A673 (cell line): ENCODE measurements at regions not wholly inside any gene's neighbourhood (a gene's known extent, or its start where the extent isn't known, plus 50 kb on each side); places are given as distances from the start of the nearest gene placed in this dataset.

ENCODE experiments used
- EZH2 ChIP-seq: fragments of 200-600 bp; sonication (generic); IDR thresholded peaks from 2 replicates; pipeline ENCODE4 v1.6.1; 2017; ENCODE audit warnings: borderline replicate concordance, low read depth, mild to moderate bottlenecking, mixed read lengths, antibody characterized with exemption, low read length; ENCODE audit not compliant: poor library complexity, severe bottlenecking
- TF ChIP-seq, protein P1 (sequence below): fragments of 300-800, 200-600 bp; sonication (generic); conservative IDR thresholded peaks from 2 replicates; pipeline ENCODE4 v1.5.1; 2017; ENCODE audit warnings: low read depth, mild to moderate bottlenecking, antibody characterized with exemption, low read length, moderate library complexity, mixed read lengths

GRCh38 chr10:106296750-106297392 is 867.6 kb downstream of the SORCS1 start:
- TF ChIP-seq, protein P1, sequence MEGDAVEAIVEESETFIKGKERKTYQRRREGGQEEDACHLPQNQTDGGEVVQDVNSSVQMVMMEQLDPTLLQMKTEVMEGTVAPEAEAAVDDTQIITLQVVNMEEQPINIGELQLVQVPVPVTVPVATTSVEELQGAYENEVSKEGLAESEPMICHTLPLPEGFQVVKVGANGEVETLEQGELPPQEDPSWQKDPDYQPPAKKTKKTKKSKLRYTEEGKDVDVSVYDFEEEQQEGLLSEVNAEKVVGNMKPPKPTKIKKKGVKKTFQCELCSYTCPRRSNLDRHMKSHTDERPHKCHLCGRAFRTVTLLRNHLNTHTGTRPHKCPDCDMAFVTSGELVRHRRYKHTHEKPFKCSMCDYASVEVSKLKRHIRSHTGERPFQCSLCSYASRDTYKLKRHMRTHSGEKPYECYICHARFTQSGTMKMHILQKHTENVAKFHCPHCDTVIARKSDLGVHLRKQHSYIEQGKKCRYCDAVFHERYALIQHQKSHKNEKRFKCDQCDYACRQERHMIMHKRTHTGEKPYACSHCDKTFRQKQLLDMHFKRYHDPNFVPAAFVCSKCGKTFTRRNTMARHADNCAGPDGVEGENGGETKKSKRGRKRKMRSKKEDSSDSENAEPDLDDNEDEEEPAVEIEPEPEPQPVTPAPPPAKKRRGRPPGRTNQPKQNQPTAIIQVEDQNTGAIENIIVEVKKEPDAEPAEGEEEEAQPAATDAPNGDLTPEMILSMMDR, result no peak
- no peak for TF ChIP-seq EZH2
